Tibial nerve (tissue), 4 donors: ENCODE measurements at regions not wholly inside any gene's neighbourhood (a gene's known extent, or its start where the extent isn't known, plus 50 kb on each side); places are given as distances from the start of the nearest gene placed in this dataset.

Experiments used
- DNase-seq, 2 donors: peaks; one replicate each; pipeline ENCODE4 v3.0.0-alpha.2; 2019; ENCODE audit warnings: low spot score in 2 of 2
- H3K27ac ChIP-seq, 4 donors: fragments of 200-600 bp; sonication (generic) in 3 of 4; one replicate each; pipeline ENCODE4 v1.5.1; 2017 to 2019; ENCODE audit warnings: mild to moderate bottlenecking in 1 of 4
- H3K27me3 ChIP-seq, 2 donors: fragments of 200-600 bp; sonication (generic) in 1 of 2; one replicate each; pipeline versions ENCODE4 v1.5.1 to v1.6.0; 2017 to 2019
- H3K36me3 ChIP-seq, 3 donors: fragments of 200-600 bp; sonication (generic); one replicate each; pipeline ENCODE4 v1.5.1; 2018 to 2019
- H3K4me1 ChIP-seq, 4 donors: fragments of 200-600 bp; sonication (generic) in 3 of 4; one replicate each; pipeline ENCODE4 v1.5.1; 2017 to 2019
- H3K4me3 ChIP-seq, 4 donors: fragments of 200-600 bp; sonication (generic) in 3 of 4; one replicate each; pipeline ENCODE4 v1.5.1; 2017 to 2019; ENCODE audit warnings: mild to moderate bottlenecking in 1 of 4, moderate library complexity in 1 of 4
- H3K9me3 ChIP-seq, 4 donors: fragments of 200-600 bp; sonication (generic) in 3 of 4; one replicate each; pipeline ENCODE4 v1.5.1; 2017 to 2019
- CTCF ChIP-seq, 5 experiments: fragments of 200-600 bp in 3 of 5; fragments of 450-650 bp in 2 of 5; sonication (generic) in 3 of 5; IDR thresholded peaks; one replicate each; pipeline ENCODE4 v1.5.1; 2016 to 2019; ENCODE audit warnings: antibody characterized with exemption in 5 of 5, mild to moderate bottlenecking in 3 of 5, moderate library complexity in 2 of 5
- EP300 ChIP-seq, 2 donors: sonication (generic); formaldehyde crosslinking; IDR thresholded peaks; one replicate each; pipeline ENCODE4 v1.6.1; 2017; ENCODE audit warnings: antibody characterized with exemption in 2 of 2, mild to moderate bottlenecking in 1 of 2
- POLR2A ChIP-seq, 2 donors: fragments of 450-650 bp; IDR thresholded peaks; one replicate each; pipeline ENCODE4 v1.6.1; 2017; ENCODE audit warnings: antibody characterized with exemption in 2 of 2, mild to moderate bottlenecking in 2 of 2, moderate library complexity in 2 of 2
- WGBS, 2 donors: methylation state at CpG; one replicate each; pipeline ENCODE4 v1.1.5; 2018; 5-methylcytosine and 5-hydroxymethylcytosine counted together

- Histone ChIP-seq H3K4me3 (no peak overlapping the region), H3K27me3 (no peaks in the 10 kb centered on the region), H3K36me3 (no peaks in the 10 kb centered on the region), H3K9me3 (no peaks in the 10 kb centered on the region), H3K27ac (peak overlapping the region in 2 of 4 donors; percentile 61 to 80), H3K4me1 (peaks cover 0 to 37% (median 7%) of the 10 kb centered on the region in 4 donors)
- no peak for TF ChIP-seq CTCF (IDR thresholded peaks at IDR 0.05)
- 25 to 32% methylated on average over 10 of the region's 10 CpGs for WGBS, 2 donors
- DNase-seq, result no peak
Observed at GRCh38 chr6:14824484-14825275, 421.2 kb upstream of the JARID2 start.

DNA sequence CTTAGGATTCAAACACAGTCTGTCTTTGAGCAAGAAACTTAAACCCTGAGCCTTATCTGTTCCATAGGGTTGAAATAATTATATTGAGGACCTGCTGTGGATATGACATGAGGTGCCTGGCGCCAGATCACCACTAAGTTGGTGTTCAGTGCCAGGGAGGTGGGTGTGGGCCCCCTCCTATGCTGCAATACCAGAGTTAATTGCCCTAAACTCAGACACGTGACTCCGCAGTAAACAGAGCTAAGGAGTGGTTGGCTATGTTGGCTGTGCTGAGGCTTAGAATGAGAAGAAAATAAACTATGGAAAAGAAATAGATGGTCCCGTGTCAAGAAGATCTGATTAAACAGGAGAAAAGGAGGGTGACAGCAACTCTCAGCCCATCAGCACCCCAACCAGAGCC, 419.4 kb upstream of the JARID2 start:
- TF ChIP-seq EP300 (IDR thresholded peaks at IDR 0.05) (no peak), CTCF (IDR thresholded peaks at IDR 0.05) (no peak)
- no peak overlapping the region for H3K27ac ChIP-seq
- H3K36me3 ChIP-seq, result no peaks in the 10 kb centered on the region
- peaks cover 0 to 39% (median 9%) of the 10 kb centered on the region in 4 donors for H3K4me1 ChIP-seq
- H3K4me3 ChIP-seq, result no peak overlapping the region
- H3K9me3 ChIP-seq, result no peaks in the 10 kb centered on the region
- no peaks in the 10 kb centered on the region for H3K27me3 ChIP-seq
- WGBS, 2 donors, result 90 to 93% methylated on average over 4 of the region's 4 CpGs
- no peak for DNase-seq

DNA sequence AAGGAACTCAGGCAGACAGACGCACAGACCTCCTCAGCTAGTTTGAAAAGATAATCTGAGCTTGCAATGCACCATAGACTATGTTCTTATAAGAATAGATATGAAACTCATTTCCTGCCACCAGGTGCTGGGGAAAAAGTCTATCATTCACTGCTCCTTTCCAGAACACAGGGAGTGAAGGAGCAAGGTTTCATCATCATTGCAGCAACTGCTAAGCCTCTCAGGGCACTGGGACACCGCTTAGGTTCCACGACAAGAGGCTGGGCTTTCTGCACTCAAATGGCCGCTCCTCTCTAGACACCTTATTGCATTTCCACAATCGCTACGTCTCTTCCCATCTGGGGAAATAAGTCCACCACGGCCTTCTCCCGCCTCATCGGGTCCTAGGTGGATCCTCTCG, 418.5 kb upstream of the JARID2 start:
- Histone ChIP-seq H3K4me1 (peaks cover 0 to 48% (median 10%) of the 10 kb centered on the region in 4 donors), H3K27ac (no peak overlapping the region), H3K4me3 (no peak overlapping the region), H3K9me3 (no peaks in the 10 kb centered on the region), H3K27me3 (no peaks in the 10 kb centered on the region), H3K36me3 (no peaks in the 10 kb centered on the region)
- no peak for TF ChIP-seq CTCF (IDR thresholded peaks at IDR 0.05)
- TF ChIP-seq POLR2A (IDR thresholded peaks at IDR 0.05), result no peak
- no peak for TF ChIP-seq EP300 (IDR thresholded peaks at IDR 0.05)
- 87 to 94% methylated on average over 10 of the region's 10 CpGs for WGBS, 2 donors
- DNase-seq, result no peak

DNA sequence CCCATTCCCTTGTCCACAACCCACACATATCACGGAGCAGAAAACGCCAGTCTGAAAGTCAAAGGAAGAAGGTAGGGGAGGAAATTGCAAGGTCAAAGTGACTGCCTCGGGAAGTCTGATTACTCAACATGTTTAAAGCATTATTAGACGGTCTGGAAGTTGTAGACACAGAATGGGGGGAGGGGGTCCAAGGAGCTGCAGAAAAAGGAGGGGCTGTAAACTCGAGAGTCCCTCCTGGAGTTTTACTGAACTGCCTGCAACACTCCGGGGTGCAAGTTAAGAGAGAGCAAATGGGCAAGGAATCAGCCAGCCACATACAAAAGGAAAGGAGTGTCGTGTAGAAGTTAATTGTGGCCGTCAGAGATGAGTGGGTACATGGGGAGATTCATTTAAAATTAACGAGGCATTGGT, 417.7 kb upstream of the JARID2 start:
- H3K4me1 ChIP-seq, result peaks cover 0 to 45% (median 10%) of the 10 kb centered on the region in 4 donors
- no peak overlapping the region for H3K27ac ChIP-seq
- H3K27me3 ChIP-seq, result no peaks in the 10 kb centered on the region
- 78 to 84% methylated on average over 9 of the region's 9 CpGs for WGBS, 2 donors
- no peak for DNase-seq
- H3K36me3 ChIP-seq, result no peaks in the 10 kb centered on the region
- TF ChIP-seq CTCF (IDR thresholded peaks at IDR 0.05), result no peak
- no peak for TF ChIP-seq EP300 (IDR thresholded peaks at IDR 0.05)
- no peak for TF ChIP-seq POLR2A (IDR thresholded peaks at IDR 0.05)
- H3K9me3 ChIP-seq, result no peaks in the 10 kb centered on the region
- H3K4me3 ChIP-seq, result no peak overlapping the region

DNA sequence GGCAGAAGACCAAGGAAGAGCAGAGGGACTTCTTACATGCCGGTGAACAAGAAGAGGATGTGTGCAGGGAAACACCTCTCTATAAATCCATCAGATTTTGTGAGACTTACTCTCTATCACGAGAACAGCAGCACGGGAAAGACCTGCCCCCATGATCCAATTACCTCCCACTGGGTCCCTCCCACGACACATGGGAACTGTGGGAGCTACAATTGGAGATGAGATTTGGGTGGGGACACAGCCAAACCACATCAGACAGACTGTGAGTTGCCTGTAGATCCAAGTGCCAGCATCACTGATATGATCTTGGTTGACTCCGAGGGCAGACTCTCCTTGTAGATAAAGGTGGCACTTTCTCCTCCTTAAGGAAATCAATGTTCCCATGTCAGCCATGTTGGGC, 414.8 kb upstream of the JARID2 start:
- H3K27ac ChIP-seq, result no peak overlapping the region
- H3K27me3 ChIP-seq, result no peaks in the 10 kb centered on the region
- TF ChIP-seq EP300 (IDR thresholded peaks at IDR 0.05), result no peak
- TF ChIP-seq POLR2A (IDR thresholded peaks at IDR 0.05), result no peak
- TF ChIP-seq CTCF (IDR thresholded peaks at IDR 0.05), result no peak
- H3K4me3 ChIP-seq, result no peak overlapping the region
- H3K4me1 ChIP-seq, result peaks cover 0 to 16% (median 3%) of the 10 kb centered on the region in 4 donors
- WGBS, 2 donors, result 91 to 94% methylated on average over 5 of the region's 5 CpGs
- H3K9me3 ChIP-seq, result no peaks in the 10 kb centered on the region
- no peak for DNase-seq
- no peaks in the 10 kb centered on the region for H3K36me3 ChIP-seq
